Inferior parietal cortex (tissue), 1 donor: ENCODE measurements at regions not wholly inside any gene's neighbourhood (a gene's known extent, or its start where the extent isn't known, plus 50 kb on each side); places are given as distances from the start of the nearest gene placed in this dataset.

Experiments
- DNase-seq: peaks from one replicate; pipeline ENCODE4 v3.0.0-alpha.2; 2016; ENCODE audit errors: extremely low spot score

- DNase-seq, result no peak
Measured at GRCh38 chr17:72578817-72579470, 458.1 kb downstream of the SOX9 start.

- DNase-seq, result no peak
Measured at GRCh38 chr17:72579990-72580320, 459.1 kb downstream of the SOX9 start.

- no peak for DNase-seq
Measured at GRCh38 chr17:72580321-72581127, 459.7 kb downstream of the SOX9 start.

GRCh38 chr17:72587156-72587555, 466.3 kb downstream of the SOX9 start:
- no peak for DNase-seq

GRCh38 chr17:72587773-72588511, 467.1 kb downstream of the SOX9 start:
- no peak for DNase-seq

GRCh38 chr17:72588561-72588960, 467.7 kb downstream of the SOX9 start:
- peak; percentile 29 for DNase-seq

GRCh38 chr17:72588961-72589360, 468.1 kb downstream of the SOX9 start:
- peak; percentile 21 for DNase-seq

- no peak for DNase-seq
Measured at GRCh38 chr17:72590382-72590781, 469.6 kb downstream of the SOX9 start.

- no peak for DNase-seq
Measured at GRCh38 chr17:72590882-72591281, 470.1 kb downstream of the SOX9 start.

GRCh38 chr17:72591289-72592241, 470.7 kb downstream of the SOX9 start:
- no peak for DNase-seq

GRCh38 chr17:72592242-72592966, 471.6 kb downstream of the SOX9 start:
- DNase-seq, result peak; percentile 74

- DNase-seq, result no peak
Measured at GRCh38 chr17:72592967-72593325, 472.1 kb downstream of the SOX9 start.

GRCh38 chr17:72594248-72594647, 473.4 kb downstream of the SOX9 start:
- DNase-seq, result no peak
